ENCODE measurements at regions not wholly inside any gene's neighbourhood (a gene's known extent, or its start where the extent isn't known, plus 50 kb on each side); places are given as distances from the start of the nearest gene placed in this dataset.

- Histone ChIP-seq H2AFZ (ENCODE audit: insufficient read depth, low read length, poor library complexity) (no peak overlapping the region), H3K9ac (ENCODE audit: low read length) (no peak overlapping the region), H4K8ac (ENCODE audit: low read depth, low read length) (no peak overlapping the region), H3K18ac (ENCODE audit: low read length) (no peak overlapping the region), H2BK12ac (ENCODE audit: low read length) (no peak overlapping the region), H3K23ac (ENCODE audit: low read length) (no peak overlapping the region), H3K27ac (ENCODE audit: low read depth, low read length) (no peak overlapping the region), H4K91ac (ENCODE audit: low read depth, low read length) (no peak overlapping the region), H3K36me3 (ENCODE audit: control insufficient read depth in 1 of 2, insufficient read depth in 2 of 2, low read length in 2 of 2) (no peaks in the 10 kb centered on the region), H3K4me3 (ENCODE audit: low read depth, low read length) (no peak overlapping the region), H3K4ac (ENCODE audit: low read depth, low read length) (no peak overlapping the region), H3K9me3 (ENCODE audit: insufficient read depth, low read depth, low read length) (no peaks in the 10 kb centered on the region), H2BK5ac (ENCODE audit: low read depth, low read length, poor library complexity) (no peak overlapping the region), H3K79me1 (ENCODE audit: low read length) (no peaks in the 10 kb centered on the region), H2BK120ac (ENCODE audit: insufficient read depth, low read length, poor library complexity) (no peak overlapping the region), H3K27me3 (ENCODE audit: insufficient read depth, low read length) (no peaks in the 10 kb centered on the region), H3K4me1 (ENCODE audit: control insufficient read depth in 1 of 2, insufficient read depth in 2 of 2, low read length in 2 of 2) (no peaks in the 10 kb centered on the region), H4K12ac (ENCODE audit: low read depth, low read length) (no peak overlapping the region), H3K14ac (ENCODE audit: low read length) (no peak overlapping the region), H2AK5ac (ENCODE audit: low read length) (no peak overlapping the region), H3K79me2 (ENCODE audit: control insufficient read depth, insufficient read depth, low read length, poor library complexity) (no peaks in the 10 kb centered on the region), H3K4me2 (ENCODE audit: low read length) (no peak overlapping the region)
- WGBS (ENCODE audit: extremely low coverage, insufficient coverage, insufficient read length) = no CpG with 5 or more reads among the region's 1 CpG
- no peak for DNase-seq
These were observed 1463.4 kb upstream of the CELF2 start for GRCh38 chr10:9554321-9554720.

- H2BK120ac ChIP-seq (ENCODE audit: insufficient read depth, low read length, poor library complexity) = no peak overlapping the region
- no peak overlapping the region for H3K18ac ChIP-seq (ENCODE audit: low read length)
- no peak overlapping the region for H3K4me3 ChIP-seq (ENCODE audit: low read depth, low read length)
- no peaks in the 10 kb centered on the region for H3K9me3 ChIP-seq (ENCODE audit: insufficient read depth, low read depth, low read length)
- no peak overlapping the region for H2BK12ac ChIP-seq (ENCODE audit: low read length)
- H3K27me3 ChIP-seq (ENCODE audit: insufficient read depth, low read length) = no peaks in the 10 kb centered on the region
- H3K4me1 ChIP-seq (ENCODE audit: control insufficient read depth in 1 of 2, insufficient read depth in 2 of 2, low read length in 2 of 2) = no peaks in the 10 kb centered on the region
- H3K23ac ChIP-seq (ENCODE audit: low read length) = no peak overlapping the region
- H3K9ac ChIP-seq (ENCODE audit: low read length) = no peak overlapping the region
- H3K14ac ChIP-seq (ENCODE audit: low read length) = no peak overlapping the region
- no peaks in the 10 kb centered on the region for H3K79me2 ChIP-seq (ENCODE audit: control insufficient read depth, insufficient read depth, low read length, poor library complexity)
- no peaks in the 10 kb centered on the region for H3K79me1 ChIP-seq (ENCODE audit: low read length)
- WGBS (ENCODE audit: extremely low coverage, insufficient coverage, insufficient read length) = no CpG with 5 or more reads among the region's 3 CpGs
- H2BK5ac ChIP-seq (ENCODE audit: low read depth, low read length, poor library complexity) = no peak overlapping the region
- H2AFZ ChIP-seq (ENCODE audit: insufficient read depth, low read length, poor library complexity) = no peak overlapping the region
- no peak overlapping the region for H3K4ac ChIP-seq (ENCODE audit: low read depth, low read length)
- no peak overlapping the region for H4K91ac ChIP-seq (ENCODE audit: low read depth, low read length)
- H2AK5ac ChIP-seq (ENCODE audit: low read length) = no peak overlapping the region
- no peak overlapping the region for H4K8ac ChIP-seq (ENCODE audit: low read depth, low read length)
- H4K12ac ChIP-seq (ENCODE audit: low read depth, low read length) = no peak overlapping the region
- H3K36me3 ChIP-seq (ENCODE audit: control insufficient read depth in 1 of 2, insufficient read depth in 2 of 2, low read length in 2 of 2) = no peaks in the 10 kb centered on the region
- no peak for DNase-seq
- H3K27ac ChIP-seq (ENCODE audit: low read depth, low read length) = no peak overlapping the region
- no peak overlapping the region for H3K4me2 ChIP-seq (ENCODE audit: low read length)
These were observed 1456.7 kb upstream of the CELF2 start for GRCh38 chr10:9560976-9561375.

- WGBS (ENCODE audit: extremely low coverage, insufficient coverage, insufficient read length) = no CpG with 5 or more reads among the region's 1 CpG
These were observed 1455.7 kb upstream of the CELF2 start for GRCh38 chr10:9561821-9562505.

DNA sequence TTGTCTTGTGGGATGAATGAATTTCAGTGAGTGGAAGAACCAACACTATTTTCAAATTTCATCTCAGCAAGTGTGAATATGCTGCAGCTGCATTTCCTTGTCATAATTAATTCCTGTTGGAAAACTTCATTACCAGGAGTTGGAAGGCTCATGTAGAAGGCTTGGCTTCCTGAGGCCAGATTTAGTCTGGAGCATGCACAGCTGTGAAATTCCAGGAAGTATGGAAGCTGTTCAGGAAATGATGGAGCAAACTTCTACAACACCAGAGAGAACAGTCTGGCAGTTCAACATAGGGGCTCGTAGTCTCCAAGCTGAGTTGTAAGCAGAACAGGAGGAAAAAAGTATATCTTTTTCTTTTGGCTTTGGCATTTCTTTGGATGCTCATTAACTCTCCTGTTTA lies 1439.9 kb upstream of the CELF2 start:
- Histone ChIP-seq H4K8ac (ENCODE audit: low read depth, low read length) (no peak overlapping the region), H3K14ac (ENCODE audit: low read length) (no peak overlapping the region), H3K23ac (ENCODE audit: low read length) (no peak overlapping the region), H2AK5ac (ENCODE audit: low read length) (no peak overlapping the region), H2BK5ac (ENCODE audit: low read depth, low read length, poor library complexity) (no peak overlapping the region), H3K4me3 (ENCODE audit: low read depth, low read length) (no peak overlapping the region), H3K27ac (ENCODE audit: low read depth, low read length) (no peak overlapping the region), H4K91ac (ENCODE audit: low read depth, low read length) (no peak overlapping the region), H4K12ac (ENCODE audit: low read depth, low read length) (no peak overlapping the region), H3K4me1 (ENCODE audit: control insufficient read depth in 1 of 2, insufficient read depth in 2 of 2, low read length in 2 of 2) (no peaks in the 10 kb centered on the region), H3K79me1 (ENCODE audit: low read length) (no peaks in the 10 kb centered on the region), H3K4me2 (ENCODE audit: low read length) (no peak overlapping the region), H2BK120ac (ENCODE audit: insufficient read depth, low read length, poor library complexity) (no peak overlapping the region), H3K4ac (ENCODE audit: low read depth, low read length) (no peak overlapping the region), H3K79me2 (ENCODE audit: control insufficient read depth, insufficient read depth, low read length, poor library complexity) (no peaks in the 10 kb centered on the region), H3K9me3 (ENCODE audit: insufficient read depth, low read depth, low read length) (no peaks in the 10 kb centered on the region), H2AFZ (ENCODE audit: insufficient read depth, low read length, poor library complexity) (no peak overlapping the region), H3K36me3 (ENCODE audit: control insufficient read depth in 1 of 2, insufficient read depth in 2 of 2, low read length in 2 of 2) (no peaks in the 10 kb centered on the region), H2BK12ac (ENCODE audit: low read length) (no peak overlapping the region), H3K27me3 (ENCODE audit: insufficient read depth, low read length) (no peaks in the 10 kb centered on the region), H3K18ac (ENCODE audit: low read length) (no peak overlapping the region), H3K9ac (ENCODE audit: low read length) (no peak overlapping the region)
- no CpG with 5 or more reads among the region's 1 CpG for WGBS (ENCODE audit: extremely low coverage, insufficient coverage, insufficient read length)
- no peak for DNase-seq

More at GRCh38 chr10:9561821-9562505, 1455.7 kb upstream of the CELF2 start:
- Histone ChIP-seq H3K36me3 (ENCODE audit: control insufficient read depth in 1 of 2, insufficient read depth in 2 of 2, low read length in 2 of 2) (no peaks in the 10 kb centered on the region), H3K14ac (ENCODE audit: low read length) (no peak overlapping the region), H4K12ac (ENCODE audit: low read depth, low read length) (no peak overlapping the region), H3K79me1 (ENCODE audit: low read length) (no peaks in the 10 kb centered on the region), H3K4me3 (ENCODE audit: low read depth, low read length) (no peak overlapping the region), H2BK5ac (ENCODE audit: low read depth, low read length, poor library complexity) (no peak overlapping the region), H2AFZ (ENCODE audit: insufficient read depth, low read length, poor library complexity) (no peak overlapping the region), H3K9ac (ENCODE audit: low read length) (no peak overlapping the region), H3K4ac (ENCODE audit: low read depth, low read length) (no peak overlapping the region), H2AK5ac (ENCODE audit: low read length) (no peak overlapping the region), H3K4me1 (ENCODE audit: control insufficient read depth in 1 of 2, insufficient read depth in 2 of 2, low read length in 2 of 2) (no peaks in the 10 kb centered on the region), H3K23ac (ENCODE audit: low read length) (no peak overlapping the region), H3K4me2 (ENCODE audit: low read length) (no peak overlapping the region), H2BK12ac (ENCODE audit: low read length) (no peak overlapping the region), H3K27me3 (ENCODE audit: insufficient read depth, low read length) (no peaks in the 10 kb centered on the region), H4K8ac (ENCODE audit: low read depth, low read length) (no peak overlapping the region), H3K18ac (ENCODE audit: low read length) (no peak overlapping the region), H3K27ac (ENCODE audit: low read depth, low read length) (no peak overlapping the region), H3K79me2 (ENCODE audit: control insufficient read depth, insufficient read depth, low read length, poor library complexity) (no peaks in the 10 kb centered on the region), H2BK120ac (ENCODE audit: insufficient read depth, low read length, poor library complexity) (no peak overlapping the region), H3K9me3 (ENCODE audit: insufficient read depth, low read depth, low read length) (no peaks in the 10 kb centered on the region), H4K91ac (ENCODE audit: low read depth, low read length) (no peak overlapping the region)
- no peak for DNase-seq
